MM.1S (cell line): ENCODE measurements at regions not wholly inside any gene's neighbourhood (a gene's known extent, or its start where the extent isn't known, plus 50 kb on each side); places are given as distances from the start of the nearest gene placed in this dataset.
"Not testable (repeated sequence)": the region's sequence is repeated elsewhere in the genome, so short reads cannot be mapped to it uniquely, and the experiment has no call there.

Experiments used
- DNase-seq: peaks from one replicate; pipeline ENCODE4 v3.0.0-alpha.2; 2015
- H2AFZ ChIP-seq: fragments of 300-600 bp; sonication (generic); 2 replicates; pipeline ENCODE4 v1.6.0; 2016; ENCODE audit warnings: antibody characterized with exemption, low read length
- H3F3A ChIP-seq: fragments of 300-600 bp; sonication (generic); 2 replicates; pipeline ENCODE4 v1.6.1; 2016; ENCODE audit warnings: mild to moderate bottlenecking, antibody characterized with exemption, low read length, moderate library complexity, mixed read lengths; ENCODE audit not compliant: insufficient read depth
- H3K27ac ChIP-seq: fragments of 300-600 bp; sonication (generic); 2 replicates; pipeline ENCODE4 v1.5.1; 2016; ENCODE audit warnings: mild to moderate bottlenecking, low read length
- H3K27me3 ChIP-seq: fragments of 300-600 bp; sonication (generic); replicated peaks from 2 replicates; pipeline ENCODE4 v1.6.0; 2016; ENCODE audit warnings: low read length; ENCODE audit not compliant: insufficient read depth
- H3K36me3 ChIP-seq: fragments of 300-600 bp; sonication (generic); replicated peaks from 2 replicates; pipeline ENCODE4 v1.6.1; 2016; ENCODE audit warnings: mild to moderate bottlenecking, low read length, mixed read lengths; ENCODE audit not compliant: insufficient read depth
- H3K4me1 ChIP-seq: fragments of 300-600 bp; sonication (generic); 2 replicates; pipeline ENCODE4 v1.6.1; 2016; ENCODE audit warnings: low read length, mixed read lengths
- H3K4me2 ChIP-seq: fragments of 300-600 bp; sonication (generic); 2 replicates; pipeline ENCODE4 v1.6.0; 2016; ENCODE audit warnings: low read depth, low read length
- H3K4me3 ChIP-seq: fragments of 300-600 bp; sonication (generic); 2 replicates; pipeline ENCODE4 v1.5.1; 2016; ENCODE audit warnings: low read length, mixed read lengths
- H3K79me2 ChIP-seq: fragments of 300-600 bp; sonication (generic); 2 replicates; pipeline ENCODE4 v1.6.1; 2016; ENCODE audit warnings: mixed run types, low read length, mixed read lengths
- H3K9ac ChIP-seq: fragments of 300-600 bp; sonication (generic); 2 replicates; pipeline ENCODE4 v1.6.1; 2016; ENCODE audit warnings: low read length, mixed read lengths
- H3K9me2 ChIP-seq: fragments of 300-600 bp; sonication (generic); replicated peaks from 2 replicates; pipeline ENCODE4 v1.6.1; 2016; ENCODE audit warnings: mild to moderate bottlenecking, low read length, mixed read lengths; ENCODE audit not compliant: insufficient read depth
- H3K9me3 ChIP-seq: fragments of 300-600 bp; sonication (generic); replicated peaks from 2 replicates; pipeline ENCODE4 v1.6.1; 2016; ENCODE audit warnings: mild to moderate bottlenecking, low read length, mixed read lengths; ENCODE audit not compliant: insufficient read depth
- H4K20me1 ChIP-seq: fragments of 300-600 bp; sonication (generic); 2 replicates; pipeline ENCODE4 v1.6.1; 2016; ENCODE audit warnings: mild to moderate bottlenecking, low read length, moderate library complexity, mixed read lengths; ENCODE audit not compliant: insufficient read depth
- CTCF ChIP-seq: fragments of 300-600 bp; sonication (generic); IDR thresholded peaks from 2 replicates; pipeline ENCODE4 v1.5.1; 2016; ENCODE audit warnings: antibody characterized with exemption, low read length, mixed read lengths
- EZH2 ChIP-seq: fragments of 300-600 bp; sonication (generic); optimal IDR thresholded peaks from 2 replicates; pipeline ENCODE3; 2017; ENCODE audit warnings: low read depth, mild to moderate bottlenecking, antibody characterized with exemption, low read length, mixed read lengths
- EZH2phosphoT487 ChIP-seq: fragments of 300-600 bp; sonication (generic); IDR thresholded peaks from 2 replicates; pipeline ENCODE4 v1.6.1; 2018; ENCODE audit warnings: antibody characterized with exemption, low read length

- H3F3A ChIP-seq: no peaks in the 10 kb centered on the region
- H3K4me1 ChIP-seq: no peaks in the 10 kb centered on the region
- H4K20me1 ChIP-seq: no peaks in the 10 kb centered on the region
- no peaks in the 10 kb centered on the region for H3K79me2 ChIP-seq
- H3K27me3 ChIP-seq: no peaks in the 10 kb centered on the region
- H3K9ac ChIP-seq: no peak overlapping the region
- H2AFZ ChIP-seq: no peak overlapping the region
- no peak overlapping the region for H3K4me2 ChIP-seq
- H3K9me2 ChIP-seq: no peaks in the 10 kb centered on the region
- H3K36me3 ChIP-seq: no peaks in the 10 kb centered on the region
- H3K9me3 ChIP-seq: no peaks in the 10 kb centered on the region
- H3K4me3 ChIP-seq: no peak overlapping the region
- TF ChIP-seq EZH2: no peak
- no peak for TF ChIP-seq CTCF
- TF ChIP-seq EZH2phosphoT487: no peak
- DNase-seq: no peak
- H3K27ac ChIP-seq: no peak overlapping the region
Observed at GRCh38 chrX:28124416-28124815, 143.2 kb upstream of the DCAF8L1 start.

- H3K79me2 ChIP-seq, H3K9me2 ChIP-seq, H3K4me3 ChIP-seq, H3K27me3 ChIP-seq, H3K27ac ChIP-seq, H3K9me3 ChIP-seq, H2AFZ ChIP-seq, DNase-seq, H3K36me3 ChIP-seq, H3K4me1 ChIP-seq, H3K9ac ChIP-seq, H4K20me1 ChIP-seq, H3K4me2 ChIP-seq, H3F3A ChIP-seq: not testable (repeated sequence)
Observed at GRCh38 chrX:28120580-28121245, 139.5 kb upstream of the DCAF8L1 start.

GRCh38 chrX:28120072-28120471 lies 138.8 kb upstream of the DCAF8L1 start:
- H2AFZ ChIP-seq: no peak overlapping the region
- TF ChIP-seq CTCF (no peak), EZH2 (no peak)
- no peak for DNase-seq
- H3K27ac ChIP-seq: no peak overlapping the region
- H3K4me3 ChIP-seq: no peak overlapping the region
- H4K20me1 ChIP-seq: no peaks in the 10 kb centered on the region
- H3K36me3 ChIP-seq: no peaks in the 10 kb centered on the region
- H3K4me1 ChIP-seq: no peaks in the 10 kb centered on the region
- H3K9ac ChIP-seq: no peak overlapping the region
- H3K27me3 ChIP-seq: no peaks in the 10 kb centered on the region
- H3K79me2 ChIP-seq: no peaks in the 10 kb centered on the region
- H3F3A ChIP-seq: no peaks in the 10 kb centered on the region
- H3K9me3 ChIP-seq: no peaks in the 10 kb centered on the region
- H3K4me2 ChIP-seq: no peak overlapping the region
- no peaks in the 10 kb centered on the region for H3K9me2 ChIP-seq

GRCh38 chrX:28108186-28108945 lies 127.1 kb upstream of the DCAF8L1 start:
- Histone ChIP-seq H3K27ac (no peak overlapping the region), H3F3A (no peaks in the 10 kb centered on the region), H3K79me2 (no peaks in the 10 kb centered on the region), H2AFZ (no peak overlapping the region), H3K9ac (no peak overlapping the region), H4K20me1 (no peaks in the 10 kb centered on the region), H3K36me3 (no peaks in the 10 kb centered on the region), H3K27me3 (no peaks in the 10 kb centered on the region), H3K4me2 (no peak overlapping the region), H3K9me2 (no peaks in the 10 kb centered on the region), H3K4me3 (no peak overlapping the region), H3K9me3 (no peaks in the 10 kb centered on the region), H3K4me1 (no peaks in the 10 kb centered on the region)
- no peak for DNase-seq
- TF ChIP-seq EZH2phosphoT487 (no peak), CTCF (no peak), EZH2 (no peak)
